SK-N-SH (cell line): ENCODE measurements at regions not wholly inside any gene's neighbourhood (a gene's known extent, or its start where the extent isn't known, plus 50 kb on each side); places are given as distances from the start of the nearest gene placed in this dataset.

ENCODE experiments used
- CTCF ChIA-PET: fragments of 300-600, 350-600 bp; formaldehyde crosslinking; extraction: SDS; loops from one replicate; lab custom pipeline; 2021; lab: Yijun Ruan, JAX
- POLR2A ChIA-PET: fragments of 350-600 bp; sonication (Branson Sonifier 250); formaldehyde crosslinking; extraction: SDS; loops from one replicate; lab custom pipeline; 2020; ENCODE audit warnings: antibody characterized with exemption, inconsistent platforms; lab: Yijun Ruan, JAX
- DNase-seq: peaks from one replicate; pipeline ENCODE4 v3.0.0; 2012
- H2AFZ ChIP-seq: fragments of 200-600 bp; sonication (generic); 2 replicates; pipeline ENCODE4 v1.8.1; 2016; ENCODE audit warnings: antibody characterized with exemption, mild to moderate bottlenecking, low read depth
- H3F3A ChIP-seq: fragments of 200-600 bp; sonication (generic); replicated peaks from 2 replicates; pipeline ENCODE3; 2016; ENCODE audit warnings: antibody characterized with exemption, mild to moderate bottlenecking; ENCODE audit not compliant: insufficient read depth
- H3K27ac ChIP-seq, 2 experiments: fragments of 200-500 bp in 1 of 2; fragments of 200-600 bp in 1 of 2; sonication (Bioruptor generic) in 1 of 2; sonication (generic), shearing (Covaris generic) in 1 of 2; 2 replicates each; pipeline versions ENCODE4 v1.5.1 to v1.6.1; 2014 to 2016; ENCODE audit warnings: low read depth in 2 of 2, inconsistent platforms in 1 of 2, low read length in 1 of 2, mild to moderate bottlenecking in 1 of 2, mixed read lengths in 1 of 2
- H3K27me3 ChIP-seq: fragments of 200-600 bp; sonication (generic), shearing (Covaris generic); 2 replicates; pipeline ENCODE4 v1.6.1; 2016; ENCODE audit warnings: mixed run types; ENCODE audit not compliant: insufficient read depth
- H3K36me3 ChIP-seq, 2 experiments: fragments of 200-500 bp in 1 of 2; fragments of 200-600 bp in 1 of 2; sonication (Bioruptor generic) in 1 of 2; sonication (generic) in 1 of 2; replicated peaks in 1 of 2; 2 replicates each; pipeline versions ENCODE3 to v1.5.1; 2014 to 2016; ENCODE audit warnings: low read length in 1 of 2, mild to moderate bottlenecking in 1 of 2; ENCODE audit not compliant: insufficient read depth in 2 of 2, control insufficient read depth in 1 of 2
- H3K4me1 ChIP-seq, 2 experiments: fragments of 200-500 bp in 1 of 2; fragments of 200-600 bp in 1 of 2; sonication (Bioruptor generic) in 1 of 2; sonication (generic), shearing (Covaris generic) in 1 of 2; 2 replicates each; pipeline versions ENCODE4 v1.5.1 to v1.6.1; 2014 to 2016; ENCODE audit warnings: low read depth in 1 of 2, low read length in 1 of 2, mixed run types in 1 of 2; ENCODE audit not compliant: insufficient read depth in 2 of 2, control insufficient read depth in 1 of 2
- H3K4me2 ChIP-seq: fragments of 200-600 bp; sonication (generic), shearing (Covaris generic); 2 replicates; pipeline ENCODE4 v1.6.1; 2017; ENCODE audit warnings: mixed run types
- H3K4me3 ChIP-seq, 2 experiments: fragments of 200-500 bp in 1 of 2; fragments of 200-600 bp in 1 of 2; sonication (Bioruptor generic) in 1 of 2; sonication (generic), shearing (Covaris generic) in 1 of 2; 2 replicates each; pipeline versions ENCODE4 v1.5.1 to v1.8.1; 2014 to 2016; ENCODE audit warnings: low read depth in 2 of 2, inconsistent platforms in 1 of 2, low read length in 1 of 2, mild to moderate bottlenecking in 1 of 2, mixed read lengths in 1 of 2, moderate library complexity in 1 of 2
- H3K79me2 ChIP-seq: fragments of 200-600 bp; sonication (generic); 2 replicates; pipeline ENCODE4 v1.8.1; 2017; ENCODE audit warnings: mild to moderate bottlenecking; ENCODE audit not compliant: insufficient read depth
- H3K9ac ChIP-seq: fragments of 200-600 bp; sonication (generic); 2 replicates; pipeline ENCODE4 v1.6.1; 2017; ENCODE audit warnings: mixed run types
- H3K9me2 ChIP-seq: fragments of 200-600 bp; sonication (generic); 2 replicates; pipeline ENCODE4 v1.6.1; 2017; ENCODE audit warnings: mixed run types
- H3K9me3 ChIP-seq: fragments of 200-600 bp; sonication (generic); 2 replicates; pipeline ENCODE4 v1.6.1; 2017; ENCODE audit warnings: mixed run types, mild to moderate bottlenecking, moderate library complexity
- H4K20me1 ChIP-seq: fragments of 200-600 bp; sonication (generic); 2 replicates; pipeline ENCODE4 v1.6.1; 2017; ENCODE audit warnings: mild to moderate bottlenecking, mixed run types; ENCODE audit not compliant: insufficient read depth
- CHD2 ChIP-seq: fragments of 150-350 bp; IDR thresholded peaks from 2 replicates; pipeline ENCODE4 v1.6.1; 2018; ENCODE audit warnings: low read length; ENCODE audit not compliant: partially characterized antibody
- EP300 ChIP-seq, 2 experiments: IDR thresholded peaks; 2 replicates each; pipeline versions ENCODE4 v1.4.0 to v1.6.1; 2012; ENCODE audit warnings: borderline replicate concordance in 1 of 2, low read depth in 1 of 2, low read length in 1 of 2
- EZH2phosphoT487 ChIP-seq: fragments of 200-600 bp; sonication (generic); IDR thresholded peaks from 2 replicates; pipeline ENCODE4 v1.6.1; 2017; ENCODE audit warnings: low read depth, mixed run types, mild to moderate bottlenecking, antibody characterized with exemption, moderate library complexity, borderline replicate concordance
- FOSL2 ChIP-seq: IDR thresholded peaks from 2 replicates; pipeline ENCODE4 v1.4.0; 2012; ENCODE audit warnings: low read depth, mild to moderate bottlenecking, moderate library complexity, borderline replicate concordance
- FOXJ3 ChIP-seq: sonication (generic); formaldehyde crosslinking; IDR thresholded peaks from 2 replicates; pipeline ENCODE4 v1.5.1; 2020; ENCODE audit warnings: mild to moderate bottlenecking, missing genetic modification reagents
- JUND ChIP-seq: IDR thresholded peaks from 2 replicates; pipeline ENCODE4 v1.4.0; 2012
- MEF2A ChIP-seq: IDR thresholded peaks from 2 replicates; pipeline ENCODE4 v1.4.0; 2012; ENCODE audit warnings: low read depth, borderline replicate concordance
- NFIC ChIP-seq: IDR thresholded peaks from 2 replicates; pipeline ENCODE4 v1.4.0; 2012; ENCODE audit warnings: borderline replicate concordance
- NRF1 ChIP-seq: IDR thresholded peaks from 2 replicates; pipeline ENCODE4 v1.6.1; 2012; ENCODE audit warnings: low read depth, mild to moderate bottlenecking, low read length
- PBX3 ChIP-seq: IDR thresholded peaks from 2 replicates; pipeline ENCODE4; 2012
- RAD21 ChIP-seq: IDR thresholded peaks from 2 replicates; pipeline ENCODE4 v1.6.1; 2012; ENCODE audit warnings: mild to moderate bottlenecking, low read length
- RXRA ChIP-seq: IDR thresholded peaks from 2 replicates; pipeline ENCODE4 v1.4.0; 2012; ENCODE audit warnings: low read depth, mild to moderate bottlenecking, borderline replicate concordance
- SIN3A ChIP-seq: IDR thresholded peaks from 2 replicates; pipeline ENCODE4 v1.6.1; 2012; ENCODE audit warnings: low read depth, mild to moderate bottlenecking, low read length, moderate library complexity, borderline replicate concordance
- TAF1 ChIP-seq: IDR thresholded peaks from 2 replicates; pipeline ENCODE4 v1.6.1; 2012; ENCODE audit warnings: low read depth, mild to moderate bottlenecking, low read length, moderate library complexity, borderline replicate concordance
- USF2 ChIP-seq: fragments of 150-350 bp; IDR thresholded peaks from 2 replicates; pipeline ENCODE4 v1.6.1; 2017; ENCODE audit warnings: antibody characterized with exemption, low read length, low read depth, borderline replicate concordance
- YY1 ChIP-seq: IDR thresholded peaks from 2 replicates; pipeline ENCODE4 v1.4.0; 2012; ENCODE audit warnings: low read depth, mild to moderate bottlenecking
- WGBS: methylation state at CpG from one replicate; pipeline ENCODE4 v1.1.6; 2017; ENCODE audit warnings: low lambda C conversion rate; 5-methylcytosine and 5-hydroxymethylcytosine counted together
- TF ChIP-seq, protein P1 (sequence below): IDR thresholded peaks from 2 replicates; pipeline ENCODE4 v1.4.0; 2012; ENCODE audit warnings: low read depth
- TF ChIP-seq, protein P2 (sequence below): IDR thresholded peaks from 2 replicates; pipeline ENCODE4 v1.6.1; 2012; ENCODE audit warnings: mild to moderate bottlenecking, low read depth, low read length, moderate library complexity

- no peak overlapping the region for H3K4me3 ChIP-seq
Observed at GRCh38 chr4:64822405-64822804, 413.2 kb upstream of the TECRL start.

GRCh38 chr4:64821219-64821976 lies 412.1 kb upstream of the TECRL start:
- Histone ChIP-seq H3K9ac (no peak overlapping the region), H3K27me3 (no peaks in the 10 kb centered on the region), H3K4me3 (no peak overlapping the region), H3K4me1 (no peaks in the 10 kb centered on the region), H3K4me2 (no peak overlapping the region), H3K9me2 (no peaks in the 10 kb centered on the region), H4K20me1 (no peaks in the 10 kb centered on the region), H3K9me3 (no peaks in the 10 kb centered on the region), H3K27ac (no peak overlapping the region), H3K36me3 (no peaks in the 10 kb centered on the region), H2AFZ (no peak overlapping the region), H3F3A (no peaks in the 10 kb centered on the region), H3K79me2 (no peaks in the 10 kb centered on the region)
- WGBS, result 12% methylated on average over 6 of the region's 6 CpGs
- CTCF ChIA-PET, result no interaction called here
- no peak for DNase-seq
- POLR2A ChIA-PET, result no interaction called here
- no peak for TF ChIP-seq PBX3
- TF ChIP-seq, protein P1, sequence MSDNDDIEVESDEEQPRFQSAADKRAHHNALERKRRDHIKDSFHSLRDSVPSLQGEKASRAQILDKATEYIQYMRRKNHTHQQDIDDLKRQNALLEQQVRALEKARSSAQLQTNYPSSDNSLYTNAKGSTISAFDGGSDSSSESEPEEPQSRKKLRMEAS, result no peak
- TF ChIP-seq USF2, result no peak
- TF ChIP-seq TAF1, result no peak
- TF ChIP-seq MEF2A, result no peak
- no peak for TF ChIP-seq JUND
- no peak for TF ChIP-seq NFIC
- no peak for TF ChIP-seq EZH2phosphoT487
- no peak for TF ChIP-seq RXRA
- TF ChIP-seq NRF1, result no peak
- no peak for TF ChIP-seq FOXJ3

More at GRCh38 chr4:64822405-64822804, 413.2 kb upstream of the TECRL start:
- no peaks in the 10 kb centered on the region for H3F3A ChIP-seq
- H4K20me1 ChIP-seq, result no peaks in the 10 kb centered on the region
- H3K27me3 ChIP-seq, result no peaks in the 10 kb centered on the region
- H3K4me2 ChIP-seq, result no peak overlapping the region
- no peak for DNase-seq
- H3K9ac ChIP-seq, result no peak overlapping the region
- H3K27ac ChIP-seq, result no peak overlapping the region
- POLR2A ChIA-PET, result no interaction called here
- H3K79me2 ChIP-seq, result no peaks in the 10 kb centered on the region
- H3K36me3 ChIP-seq, result no peaks in the 10 kb centered on the region
- H3K9me2 ChIP-seq, result no peaks in the 10 kb centered on the region
- TF ChIP-seq EP300 (IDR thresholded peaks at IDR 0.05; ENCODE audit: borderline replicate concordance in 1 of 2, low read depth in 1 of 2, low read length in 1 of 2), result no peak
- TF ChIP-seq EZH2phosphoT487, result no peak
- TF ChIP-seq YY1, result no peak
- TF ChIP-seq, protein P2, sequence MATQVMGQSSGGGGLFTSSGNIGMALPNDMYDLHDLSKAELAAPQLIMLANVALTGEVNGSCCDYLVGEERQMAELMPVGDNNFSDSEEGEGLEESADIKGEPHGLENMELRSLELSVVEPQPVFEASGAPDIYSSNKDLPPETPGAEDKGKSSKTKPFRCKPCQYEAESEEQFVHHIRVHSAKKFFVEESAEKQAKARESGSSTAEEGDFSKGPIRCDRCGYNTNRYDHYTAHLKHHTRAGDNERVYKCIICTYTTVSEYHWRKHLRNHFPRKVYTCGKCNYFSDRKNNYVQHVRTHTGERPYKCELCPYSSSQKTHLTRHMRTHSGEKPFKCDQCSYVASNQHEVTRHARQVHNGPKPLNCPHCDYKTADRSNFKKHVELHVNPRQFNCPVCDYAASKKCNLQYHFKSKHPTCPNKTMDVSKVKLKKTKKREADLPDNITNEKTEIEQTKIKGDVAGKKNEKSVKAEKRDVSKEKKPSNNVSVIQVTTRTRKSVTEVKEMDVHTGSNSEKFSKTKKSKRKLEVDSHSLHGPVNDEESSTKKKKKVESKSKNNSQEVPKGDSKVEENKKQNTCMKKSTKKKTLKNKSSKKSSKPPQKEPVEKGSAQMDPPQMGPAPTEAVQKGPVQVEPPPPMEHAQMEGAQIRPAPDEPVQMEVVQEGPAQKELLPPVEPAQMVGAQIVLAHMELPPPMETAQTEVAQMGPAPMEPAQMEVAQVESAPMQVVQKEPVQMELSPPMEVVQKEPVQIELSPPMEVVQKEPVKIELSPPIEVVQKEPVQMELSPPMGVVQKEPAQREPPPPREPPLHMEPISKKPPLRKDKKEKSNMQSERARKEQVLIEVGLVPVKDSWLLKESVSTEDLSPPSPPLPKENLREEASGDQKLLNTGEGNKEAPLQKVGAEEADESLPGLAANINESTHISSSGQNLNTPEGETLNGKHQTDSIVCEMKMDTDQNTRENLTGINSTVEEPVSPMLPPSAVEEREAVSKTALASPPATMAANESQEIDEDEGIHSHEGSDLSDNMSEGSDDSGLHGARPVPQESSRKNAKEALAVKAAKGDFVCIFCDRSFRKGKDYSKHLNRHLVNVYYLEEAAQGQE, result no peak
- no peak for TF ChIP-seq SIN3A
- TF ChIP-seq USF2, result no peak
- TF ChIP-seq, protein P1, result no peak
- no peak for TF ChIP-seq RXRA
- no peak for TF ChIP-seq FOXJ3
- TF ChIP-seq RAD21, result no peak
- TF ChIP-seq FOSL2, result no peak
- no peak for TF ChIP-seq CHD2
- H3K4me1 ChIP-seq, result no peaks in the 10 kb centered on the region
- CTCF ChIA-PET, result no interaction called here
- H2AFZ ChIP-seq, result no peak overlapping the region
- no peaks in the 10 kb centered on the region for H3K9me3 ChIP-seq
